ENCODE measurements at regions not wholly inside any gene's neighbourhood (a gene's known extent, or its start where the extent isn't known, plus 50 kb on each side); places are given as distances from the start of the nearest gene placed in this dataset.

DNA sequence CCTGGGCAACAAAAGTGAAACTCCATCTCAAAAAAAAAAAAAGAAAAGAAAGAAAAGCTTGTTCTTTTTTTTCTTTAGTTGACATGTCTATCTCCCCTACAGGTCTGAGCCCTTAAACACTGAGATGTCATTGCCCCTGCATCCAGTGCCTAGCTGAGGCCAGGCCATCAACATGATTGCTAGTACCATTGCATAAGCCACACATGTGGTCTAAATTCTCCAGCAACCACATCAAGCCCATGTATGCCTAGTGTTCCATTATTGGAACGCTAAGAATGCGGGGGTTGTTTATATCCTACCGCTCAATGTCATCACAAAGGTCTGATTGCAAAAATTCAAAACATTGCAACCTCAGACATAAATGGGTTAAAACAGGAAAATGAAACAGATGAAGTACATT, 62.7 kb downstream of the NPTX2 start:
- no peak for DNase-seq (ENCODE audit: low read depth)

DNA sequence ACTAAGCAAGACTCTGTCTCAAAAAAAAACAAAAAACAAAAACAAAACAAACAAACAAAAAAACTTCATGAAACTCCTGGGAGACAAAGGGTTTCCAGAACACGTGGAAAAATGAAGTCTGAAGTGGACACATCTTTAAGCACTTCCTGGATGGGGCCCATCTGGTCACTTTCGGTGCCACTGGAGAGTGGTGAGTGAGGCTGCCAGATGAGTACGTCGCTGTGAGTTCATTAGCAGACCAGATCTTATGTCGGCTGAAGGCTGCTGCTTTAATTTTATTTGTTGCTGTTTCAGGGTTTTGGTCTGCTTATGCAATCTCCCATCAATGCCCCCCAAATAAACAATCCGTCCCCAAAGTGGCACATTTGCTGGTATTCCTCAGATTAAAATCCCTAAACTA, 64.4 kb downstream of the NPTX2 start:
- no peak for DNase-seq (ENCODE audit: low read depth)

DNA sequence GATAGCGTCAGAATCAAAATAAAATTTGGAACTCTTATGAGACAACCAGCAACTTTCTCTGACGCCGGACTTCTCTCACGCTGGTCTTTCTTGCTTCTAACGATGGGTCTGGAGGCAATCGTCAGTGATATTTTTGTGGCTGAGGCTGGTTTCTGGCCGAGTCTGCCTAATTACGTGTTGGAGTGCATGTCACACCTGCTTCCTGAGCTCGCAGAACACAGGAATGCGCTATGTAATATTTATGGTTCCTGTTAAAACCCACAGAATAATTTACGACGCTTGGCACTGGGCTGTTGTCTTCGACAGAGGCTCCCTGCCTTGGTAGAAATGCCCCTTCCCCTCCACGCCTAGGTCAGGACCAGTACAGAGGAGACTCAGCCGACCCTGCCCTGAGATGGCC, 64.9 kb downstream of the NPTX2 start:
- no peak for DNase-seq (ENCODE audit: low read depth)

DNA sequence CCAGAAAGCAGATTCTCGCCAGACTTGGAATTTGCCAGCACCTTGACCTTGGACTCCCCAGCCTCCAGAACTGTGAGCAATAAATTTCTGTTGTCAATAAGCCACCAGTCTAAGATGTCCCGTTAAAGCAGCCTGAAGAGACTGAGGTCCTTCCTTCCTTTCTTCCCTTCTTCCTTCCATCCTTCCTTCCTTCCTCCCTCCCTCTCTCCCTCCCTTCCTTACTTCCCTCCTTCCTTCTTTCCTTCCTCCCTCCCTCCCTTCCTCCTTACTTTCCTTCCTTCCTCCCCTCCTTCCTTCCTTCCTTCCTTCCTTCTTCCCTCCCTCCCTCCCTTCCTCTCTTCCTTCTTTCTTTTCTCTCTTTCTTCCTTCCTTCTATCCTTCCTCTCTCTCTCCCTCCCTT, 66.4 kb downstream of the NPTX2 start:
- no peak for DNase-seq (ENCODE audit: low read depth)

DNA sequence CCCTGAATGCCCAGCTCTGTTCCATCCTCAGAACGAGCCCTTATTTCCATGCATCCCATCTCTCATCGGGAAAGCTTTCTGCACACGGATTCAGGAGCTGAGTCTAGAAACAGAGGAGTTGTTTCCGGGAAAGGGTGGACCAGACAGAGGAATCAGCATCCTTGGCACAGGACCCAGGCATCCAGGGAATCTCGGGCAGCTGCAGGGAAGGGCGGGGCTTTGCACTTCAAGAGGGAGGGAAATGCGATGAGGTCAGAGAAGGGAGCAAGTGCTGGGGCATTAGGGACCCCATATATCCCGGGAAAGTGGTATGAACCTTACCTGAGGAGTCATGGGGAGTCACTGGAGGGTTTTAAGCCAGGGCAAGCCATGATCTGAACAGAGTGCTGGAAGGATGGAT, 68.5 kb downstream of the NPTX2 start:
- DNase-seq (ENCODE audit: low read depth): no peak

DNA sequence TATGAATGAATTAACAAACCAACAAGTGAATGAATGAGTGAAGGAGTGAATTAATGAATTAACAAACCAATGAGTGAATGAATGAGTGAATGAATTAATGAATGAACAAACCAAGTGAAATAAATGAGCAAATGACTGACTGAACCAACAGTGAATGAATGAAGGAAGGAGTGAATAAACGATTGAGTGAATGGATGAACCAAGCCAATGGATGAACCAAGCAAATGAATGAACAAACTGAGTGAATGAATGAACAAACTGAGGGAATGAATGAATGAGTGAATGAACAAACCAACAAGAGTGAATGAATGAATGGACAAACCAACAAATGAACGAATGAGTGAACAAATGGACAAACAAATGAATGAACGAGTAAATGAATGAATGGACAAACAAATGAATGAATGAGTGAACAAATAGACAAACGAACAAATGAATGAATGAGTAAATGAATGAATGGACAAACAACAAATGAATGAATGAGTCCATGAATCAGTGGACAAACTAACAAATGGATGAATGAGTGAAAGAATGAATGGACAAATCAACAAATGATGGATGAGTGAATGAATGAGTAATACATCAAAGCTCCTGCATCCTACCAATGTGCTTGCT, 69.5 kb downstream of the NPTX2 start:
- no peak for DNase-seq (ENCODE audit: low read depth)

DNA sequence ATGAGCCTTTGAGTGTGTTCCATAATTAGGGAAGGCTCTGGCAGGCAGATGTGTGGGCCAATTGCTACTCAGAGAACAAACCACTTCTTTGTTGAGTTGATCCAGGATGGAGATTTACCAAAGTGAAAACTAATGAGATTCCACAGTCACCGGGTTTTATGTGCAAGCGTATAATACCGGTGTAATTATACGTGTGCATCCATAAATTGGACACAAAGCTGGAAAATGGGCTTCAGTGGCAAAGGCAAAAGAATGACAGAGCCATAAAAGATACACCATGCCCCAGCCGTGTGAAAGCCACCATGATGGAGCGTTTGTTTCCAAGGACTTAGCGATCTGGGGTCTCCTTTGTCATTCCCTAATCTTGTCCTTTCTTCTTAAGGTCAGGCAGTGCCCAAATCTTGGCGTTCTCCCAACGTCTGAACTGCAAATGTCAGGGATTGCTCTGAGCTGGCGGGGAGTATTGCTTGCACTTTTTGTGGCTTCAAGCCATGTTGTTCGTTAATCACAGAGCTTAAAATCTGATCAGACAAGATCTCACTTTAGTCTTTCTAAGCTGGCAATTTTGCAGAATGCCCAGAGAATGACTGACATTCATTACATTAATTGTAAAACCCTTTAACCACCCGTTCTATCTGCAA, 70.1 kb downstream of the NPTX2 start:
- DNase-seq (ENCODE audit: low read depth): no peak

DNA sequence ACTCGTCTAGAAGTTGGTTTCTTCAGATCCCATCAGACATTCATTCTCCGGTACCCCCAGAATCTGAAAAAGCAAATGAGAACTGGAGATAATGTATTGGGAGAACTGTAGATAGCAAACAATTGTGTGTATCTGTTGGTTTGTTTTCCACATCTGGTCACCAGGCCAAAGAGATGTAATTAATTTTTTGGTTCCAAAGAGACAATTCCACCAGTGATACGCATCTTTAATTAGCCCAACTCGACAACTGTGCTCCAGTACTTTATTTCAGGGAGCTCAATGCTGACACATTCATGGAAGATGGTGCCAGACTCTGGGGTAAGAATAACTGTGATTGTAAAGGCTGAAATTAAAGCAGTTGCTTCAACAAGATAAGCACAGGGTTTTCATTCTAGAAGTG, 74.5 kb downstream of the NPTX2 start:
- no peak for DNase-seq (ENCODE audit: low read depth)

DNA sequence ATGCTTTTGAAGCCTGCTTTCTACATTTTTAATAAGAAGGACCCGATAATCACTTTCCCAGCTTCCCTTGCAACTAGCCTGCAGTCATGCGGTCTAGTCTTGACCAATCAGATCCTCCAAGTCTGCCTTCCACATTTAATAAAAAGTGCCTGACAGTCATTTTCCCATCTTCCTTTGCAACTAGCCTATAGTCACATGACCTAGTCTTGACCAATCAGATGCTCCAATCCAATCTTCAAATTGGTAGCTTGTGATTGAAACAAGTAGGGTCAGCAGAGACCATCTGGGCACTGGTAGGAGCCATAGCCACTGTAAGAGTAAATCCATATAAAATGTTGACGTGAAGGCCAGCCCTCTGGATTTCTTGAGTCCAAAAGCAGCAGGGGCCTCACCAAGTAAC, 80.0 kb downstream of the NPTX2 start:
- no peak for DNase-seq (ENCODE audit: low read depth)

DNA sequence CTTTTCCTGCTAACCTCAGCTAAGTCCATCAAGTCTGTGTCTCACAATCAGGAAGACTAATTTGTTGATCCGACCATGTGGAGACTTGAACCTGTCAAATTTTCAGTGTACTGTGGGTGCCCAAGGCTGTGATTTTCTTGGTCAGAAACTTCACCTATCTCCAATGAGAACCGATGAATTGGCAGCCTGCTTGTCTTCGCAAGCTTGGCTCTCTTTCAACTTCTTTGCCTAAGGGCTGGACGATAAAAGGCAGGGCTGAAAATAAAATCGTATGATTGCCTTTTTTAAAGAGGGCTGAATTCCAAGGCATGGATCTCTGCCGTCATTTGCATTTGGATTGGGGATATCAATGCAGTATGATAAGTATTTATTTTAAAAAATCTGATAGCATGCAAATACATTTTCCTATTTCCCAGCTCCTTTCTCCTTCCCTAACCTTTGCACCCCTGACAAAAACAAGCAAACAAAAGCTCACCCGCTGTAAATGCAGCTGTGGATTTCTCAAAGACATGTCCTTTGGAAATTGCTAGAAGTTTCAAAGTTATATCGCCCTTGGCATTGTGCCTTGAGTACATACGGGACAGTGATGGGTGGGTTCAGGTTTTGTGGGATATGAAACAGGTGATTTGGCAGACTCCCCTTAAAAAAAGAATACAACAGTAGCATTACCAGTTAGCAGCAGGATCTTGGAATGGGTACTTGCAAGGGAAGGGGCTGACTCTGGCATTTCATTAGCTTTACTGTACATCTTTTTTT, 80.6 kb downstream of the NPTX2 start:
- no peak for DNase-seq (ENCODE audit: low read depth)

DNA sequence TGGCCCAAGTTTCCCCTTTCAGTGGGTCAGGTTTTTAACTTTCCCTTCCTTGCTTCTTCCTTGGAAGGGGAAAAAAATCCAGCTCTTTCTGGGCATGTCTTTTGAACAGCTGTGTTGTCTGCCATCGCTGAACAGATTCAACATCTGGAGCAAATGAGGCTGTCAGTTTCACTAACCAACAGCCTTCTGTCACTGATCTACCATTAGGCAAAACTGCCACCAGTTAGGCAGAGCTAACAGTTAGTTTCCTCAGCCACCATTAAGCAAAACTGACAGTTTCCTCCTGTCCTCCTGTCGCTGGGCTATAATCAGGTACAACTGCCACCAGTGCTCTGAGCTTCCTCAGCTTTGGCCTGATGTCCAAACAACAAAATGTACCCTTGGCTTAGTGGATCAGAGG, 81.9 kb downstream of the NPTX2 start:
- no peak for DNase-seq (ENCODE audit: low read depth)

DNA sequence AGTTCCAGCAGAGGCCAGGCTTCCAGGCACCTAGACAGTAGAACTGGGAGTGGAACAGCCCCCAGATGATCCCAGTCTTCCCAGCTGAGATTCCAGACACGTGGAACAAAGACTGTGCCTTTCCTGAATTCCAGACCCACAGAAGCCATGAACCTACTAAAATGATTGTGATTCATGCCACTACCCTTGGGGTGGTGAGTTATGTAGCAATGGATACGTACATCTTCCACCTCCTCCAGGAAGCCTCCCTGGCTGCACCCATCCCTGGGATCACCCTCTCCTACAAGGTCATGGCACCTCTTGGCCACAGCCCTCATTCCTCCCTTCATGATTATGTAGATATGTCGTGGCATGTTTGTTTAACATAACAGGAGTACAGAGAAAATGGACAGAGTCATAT, 83.4 kb downstream of the NPTX2 start:
- DNase-seq (ENCODE audit: low read depth): no peak

DNA sequence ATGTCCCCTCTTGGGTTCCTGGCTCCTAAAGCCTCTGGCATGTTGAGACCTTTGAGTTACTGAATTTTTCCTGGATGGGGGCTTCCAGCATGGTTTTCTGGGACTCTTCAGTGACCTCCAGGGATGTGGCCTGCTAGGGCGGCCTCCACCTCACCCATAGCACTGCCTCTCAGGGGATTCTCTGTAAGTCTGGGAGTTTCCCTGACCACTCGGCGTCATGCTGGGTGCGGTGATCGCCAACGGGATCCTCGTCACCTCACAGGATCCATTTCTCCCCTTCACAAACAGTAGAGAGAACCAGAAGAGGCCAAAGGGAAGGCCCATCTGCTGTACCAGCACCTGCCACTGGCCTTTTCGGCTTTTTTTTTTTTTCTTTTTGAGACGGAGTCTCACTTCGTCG, 84.3 kb downstream of the NPTX2 start:
- DNase-seq (ENCODE audit: low read depth): no peak

DNA sequence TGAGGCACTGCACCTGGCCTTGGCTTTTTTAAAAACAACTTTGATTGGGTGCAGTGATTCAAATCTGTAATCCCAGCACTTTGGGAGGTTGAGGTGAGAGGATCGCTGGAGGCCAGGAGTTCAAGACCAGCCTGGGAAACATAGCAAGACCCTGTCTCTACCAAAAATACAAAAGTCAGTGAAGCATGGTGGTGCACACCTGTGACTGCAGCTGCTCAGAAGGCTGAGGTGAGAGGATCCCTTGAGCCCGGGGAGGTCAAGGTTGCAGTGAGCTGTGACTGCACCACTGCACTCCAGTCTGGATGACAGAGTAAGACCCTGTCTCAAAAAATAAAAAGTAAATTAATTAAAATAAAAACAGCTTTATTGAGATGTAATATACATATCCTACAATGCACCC, 84.9 kb downstream of the NPTX2 start:
- no peak for DNase-seq (ENCODE audit: low read depth)

DNA sequence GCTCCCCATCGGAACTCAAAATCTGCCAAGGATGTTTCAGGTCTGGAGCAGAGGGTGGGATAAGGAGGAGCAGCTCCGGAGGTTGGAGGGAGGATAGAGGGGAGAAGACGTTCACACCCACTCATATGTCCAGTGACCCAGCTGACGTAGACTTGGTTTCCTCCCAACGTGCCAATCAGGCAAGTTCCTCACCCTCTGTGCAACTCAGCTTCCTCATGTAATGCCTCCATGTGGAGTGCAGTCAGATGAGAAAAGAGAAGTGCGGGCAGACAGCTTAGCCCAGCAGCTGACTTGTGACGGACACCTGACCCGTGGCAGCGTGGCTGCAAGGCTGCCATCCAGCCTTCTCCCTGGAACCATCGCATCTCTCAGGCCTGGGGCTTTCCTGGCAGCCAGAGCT, 86.8 kb downstream of the NPTX2 start:
- DNase-seq (ENCODE audit: low read depth): no peak

DNA sequence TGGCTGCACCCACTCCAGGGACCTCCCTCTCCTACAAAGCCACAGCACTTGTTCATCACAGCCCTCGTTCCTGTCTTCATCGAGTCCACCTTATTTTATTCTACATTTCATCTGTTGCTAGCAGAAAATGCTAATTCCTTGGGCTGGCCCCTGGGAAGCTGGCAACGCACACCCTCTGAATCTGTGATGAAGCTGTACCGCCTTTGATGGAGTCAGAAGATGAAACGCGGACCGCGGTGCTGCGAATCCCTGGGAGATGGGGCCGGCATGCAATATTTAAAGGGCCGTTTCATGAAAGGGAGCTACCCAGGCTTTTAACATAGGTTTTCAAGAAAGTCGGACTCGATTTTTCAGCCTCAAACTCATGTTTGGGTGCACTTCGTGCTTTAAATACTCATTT, 88.5 kb downstream of the NPTX2 start:
- DNase-seq (ENCODE audit: low read depth): no peak

DNA sequence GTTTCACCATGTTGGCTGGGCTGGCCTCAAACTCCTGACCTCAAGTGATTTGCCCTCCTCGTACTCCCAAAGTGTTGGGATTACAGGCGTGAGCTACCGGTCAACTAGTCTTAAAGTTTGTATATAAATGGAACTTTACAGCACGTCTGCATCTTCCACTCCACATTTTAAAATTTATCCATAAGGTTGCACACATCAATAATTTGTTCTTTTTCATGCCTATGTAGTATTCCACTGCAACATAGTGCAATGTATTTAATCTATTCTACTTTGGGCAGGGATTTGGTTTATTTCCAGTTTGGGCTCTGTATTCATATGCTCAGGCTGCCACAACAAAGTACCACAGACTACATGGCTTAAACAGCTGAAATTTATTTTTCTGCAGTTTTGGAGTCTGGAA, 90.0 kb downstream of the NPTX2 start:
- no peak for DNase-seq (ENCODE audit: low read depth)

DNA sequence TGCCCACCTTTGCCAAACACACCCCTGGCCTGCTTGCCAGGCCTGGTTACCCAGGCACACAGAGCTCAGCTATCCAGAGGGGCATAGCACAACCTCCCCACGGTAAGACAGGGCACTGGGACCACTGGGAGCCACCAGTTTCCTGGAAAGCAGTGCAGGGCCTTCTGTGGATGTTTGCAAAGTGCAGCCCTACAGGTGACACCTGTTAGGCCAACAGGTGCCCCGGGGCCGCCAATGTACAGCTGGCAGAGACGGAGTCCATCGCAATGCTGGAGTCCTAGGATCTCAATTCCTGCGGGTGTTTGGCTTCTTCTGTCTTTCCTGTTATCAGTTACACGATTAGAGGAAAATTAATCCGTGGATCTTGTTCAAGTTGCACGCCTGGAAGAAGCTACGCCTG, 94.9 kb downstream of the NPTX2 start:
- DNase-seq (ENCODE audit: low read depth): no peak

DNA sequence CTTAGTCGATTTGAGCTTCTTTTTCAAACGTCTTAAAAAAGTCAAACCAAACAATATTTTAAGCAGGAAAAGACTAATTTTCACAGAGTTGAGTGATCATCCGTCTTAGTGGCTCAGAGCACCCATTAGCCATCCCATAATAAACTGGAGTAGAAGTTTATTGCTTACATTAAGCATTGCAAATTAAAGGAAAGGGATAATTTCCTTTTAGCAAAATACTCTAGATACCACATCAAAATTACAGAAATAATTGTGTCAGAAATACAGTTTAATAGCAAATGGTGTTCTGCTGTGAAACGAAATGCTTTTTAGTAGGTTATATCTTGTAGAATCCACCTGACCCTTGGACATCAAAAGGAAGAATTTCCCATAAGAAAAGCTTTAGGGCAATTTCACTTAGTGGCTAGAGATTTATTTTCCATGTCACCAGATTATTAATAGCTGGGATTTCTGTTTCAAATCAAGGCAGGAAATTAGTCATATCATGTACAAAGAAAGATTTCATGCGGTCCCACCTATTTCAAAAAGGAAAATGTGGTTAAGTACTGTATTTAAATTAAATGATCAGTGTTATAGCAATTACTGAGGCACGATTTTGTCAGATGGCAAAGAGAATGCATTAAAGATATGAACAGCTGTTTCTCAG, 96.2 kb downstream of the NPTX2 start:
- DNase-seq (ENCODE audit: low read depth): no peak

DNA sequence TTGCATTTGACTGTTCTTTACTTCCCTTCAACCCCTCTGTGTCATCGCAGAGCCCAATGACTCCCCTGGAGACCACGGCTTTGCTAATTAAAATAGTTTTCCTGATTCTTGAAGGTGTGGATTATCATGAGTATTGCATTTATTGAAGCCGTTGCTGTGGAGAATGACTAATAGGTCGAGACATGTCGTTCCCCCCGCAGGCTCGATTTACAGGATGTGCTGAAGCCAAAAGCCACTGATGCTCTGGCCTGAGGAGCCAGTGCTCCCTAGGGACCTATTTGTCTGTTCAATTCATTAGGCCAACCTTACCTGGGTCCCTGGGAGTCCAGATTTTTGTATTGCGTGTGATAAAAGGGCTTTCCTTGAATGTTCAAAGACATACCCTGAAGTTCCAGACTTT, 102.3 kb downstream of the NPTX2 start:
- DNase-seq (ENCODE audit: low read depth): no peak

DNA sequence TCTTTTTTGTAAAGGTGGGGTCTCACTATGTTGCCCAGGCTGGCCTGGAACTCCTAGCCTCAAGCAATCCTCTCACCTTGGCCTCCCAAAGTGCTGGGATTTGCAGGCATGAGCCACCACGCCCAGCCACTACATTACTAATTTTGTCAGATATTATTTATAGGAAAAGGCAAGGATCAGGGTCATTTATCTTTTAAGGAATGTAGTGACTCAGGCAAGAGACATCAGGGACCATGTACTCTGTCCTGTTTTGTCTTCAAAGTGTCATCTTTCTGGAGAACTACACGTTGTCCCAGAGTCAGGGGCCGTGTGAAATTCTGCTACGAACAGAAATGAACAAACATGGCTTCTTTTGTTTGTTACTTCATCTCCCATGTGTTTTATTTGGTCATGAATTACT, 105.3 kb downstream of the NPTX2 start:
- no peak for DNase-seq (ENCODE audit: low read depth)

DNA sequence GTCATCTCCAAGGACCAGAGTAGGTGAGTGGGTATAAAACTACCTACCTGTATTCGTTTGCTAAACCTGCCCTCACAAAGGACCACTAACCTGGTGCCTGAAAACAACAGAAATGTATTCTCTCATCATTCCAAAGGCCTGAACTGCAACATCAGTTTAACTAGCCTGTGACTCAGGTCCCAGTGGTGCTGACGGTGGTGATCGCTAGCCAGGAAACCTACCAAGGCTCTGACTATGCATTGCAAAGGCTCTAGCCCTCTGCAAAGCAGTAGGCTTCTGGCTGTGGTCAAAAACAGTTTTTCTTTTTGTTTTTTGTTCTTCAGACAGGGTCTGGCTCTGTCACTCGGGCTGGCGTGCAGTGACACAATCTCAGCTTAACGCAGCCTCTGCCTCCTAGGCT, 107.5 kb downstream of the NPTX2 start:
- DNase-seq (ENCODE audit: low read depth): no peak

DNA sequence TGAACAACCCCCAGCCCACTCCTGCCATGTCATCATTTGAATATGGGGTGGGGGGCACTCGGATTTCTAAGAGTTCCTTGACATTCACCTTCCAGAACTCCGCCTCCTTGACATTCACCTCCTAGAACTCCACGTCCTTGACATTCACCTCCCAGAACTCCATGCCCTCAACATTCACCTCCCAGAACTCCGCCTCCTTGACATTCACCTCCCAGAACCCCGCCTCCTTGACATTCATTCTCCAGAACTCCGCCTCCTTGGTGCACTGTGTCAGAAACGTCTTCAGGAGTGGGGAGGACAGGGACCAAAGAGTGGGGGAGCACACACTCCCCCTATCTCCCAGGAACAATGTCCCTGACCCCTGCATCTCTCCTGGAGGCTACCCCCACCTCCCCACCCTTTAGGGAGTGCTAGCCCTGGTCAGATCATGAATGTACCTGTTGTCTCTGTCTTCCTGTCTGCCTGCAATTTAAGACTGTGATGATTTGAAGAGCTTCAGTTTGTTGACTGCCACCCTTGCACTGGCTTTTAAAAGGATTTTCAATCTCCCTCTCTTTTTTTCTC, 110.1 kb downstream of the NPTX2 start:
- DNase-seq (ENCODE audit: low read depth): no peak
